Renal pelvis (tissue), 1 donor: ENCODE measurements at regions not wholly inside any gene's neighbourhood (a gene's known extent, or its start where the extent isn't known, plus 50 kb on each side); places are given as distances from the start of the nearest gene placed in this dataset.
"Not testable (repeated sequence)": the region's sequence is repeated elsewhere in the genome, so short reads cannot be mapped to it uniquely, and the experiment has no call there.

ENCODE experiments used
- DNase-seq: peaks from one replicate; pipeline ENCODE4 v3.0.0-alpha.2; 2013

- DNase-seq = no peak
These were observed 536.0 kb upstream of the STEAP1 start for GRCh38 chr7:89618274-89618673.

GRCh38 chr7:89621925-89622641 lies 532.2 kb upstream of the STEAP1 start:
- no peak for DNase-seq

GRCh38 chr7:89623018-89623672 lies 531.1 kb upstream of the STEAP1 start:
- DNase-seq = peak; percentile 33

- DNase-seq = not testable (repeated sequence)
These were observed 530.1 kb upstream of the STEAP1 start for GRCh38 chr7:89624155-89624554.

GRCh38 chr7:89648509-89648908 lies 505.8 kb upstream of the STEAP1 start:
- no peak for DNase-seq

- no peak for DNase-seq
These were observed 498.3 kb upstream of the STEAP1 start for GRCh38 chr7:89655946-89656345.

- no peak for DNase-seq
These were observed 492.4 kb upstream of the STEAP1 start for GRCh38 chr7:89661876-89662275.

GRCh38 chr7:89666136-89666835 lies 488.0 kb upstream of the STEAP1 start:
- no peak for DNase-seq

- no peak for DNase-seq
These were observed 474.1 kb upstream of the STEAP1 start for GRCh38 chr7:89680161-89680560.

GRCh38 chr7:89681448-89681847 lies 472.8 kb upstream of the STEAP1 start:
- no peak for DNase-seq

GRCh38 chr7:89685287-89685686 lies 469.0 kb upstream of the STEAP1 start:
- DNase-seq = no peak

- DNase-seq = no peak
These were observed 467.1 kb upstream of the STEAP1 start for GRCh38 chr7:89687211-89687610.

GRCh38 chr7:89695241-89695640 lies 459.0 kb upstream of the STEAP1 start:
- no peak for DNase-seq

GRCh38 chr7:89714131-89714530 lies 440.1 kb upstream of the STEAP1 start:
- no peak for DNase-seq

GRCh38 chr7:89718941-89719340 lies 435.3 kb upstream of the STEAP1 start:
- not testable (repeated sequence) for DNase-seq

GRCh38 chr7:89728481-89728880 lies 425.8 kb upstream of the STEAP1 start:
- no peak for DNase-seq

- DNase-seq = no peak
These were observed 422.4 kb upstream of the STEAP1 start for GRCh38 chr7:89731751-89732445.

GRCh38 chr7:89738549-89738948 lies 415.7 kb upstream of the STEAP1 start:
- no peak for DNase-seq

GRCh38 chr7:89757910-89758309 lies 396.4 kb upstream of the STEAP1 start:
- no peak for DNase-seq

- DNase-seq = no peak
These were observed 393.6 kb upstream of the STEAP1 start for GRCh38 chr7:89760690-89761089.

- DNase-seq = no peak
These were observed 393.1 kb upstream of the STEAP1 start for GRCh38 chr7:89761173-89761572.

GRCh38 chr7:89770161-89770560 lies 384.1 kb upstream of the STEAP1 start:
- no peak for DNase-seq
